ENCODE measurements at regions not wholly inside any gene's neighbourhood (a gene's known extent, or its start where the extent isn't known, plus 50 kb on each side); places are given as distances from the start of the nearest gene placed in this dataset.

DNA sequence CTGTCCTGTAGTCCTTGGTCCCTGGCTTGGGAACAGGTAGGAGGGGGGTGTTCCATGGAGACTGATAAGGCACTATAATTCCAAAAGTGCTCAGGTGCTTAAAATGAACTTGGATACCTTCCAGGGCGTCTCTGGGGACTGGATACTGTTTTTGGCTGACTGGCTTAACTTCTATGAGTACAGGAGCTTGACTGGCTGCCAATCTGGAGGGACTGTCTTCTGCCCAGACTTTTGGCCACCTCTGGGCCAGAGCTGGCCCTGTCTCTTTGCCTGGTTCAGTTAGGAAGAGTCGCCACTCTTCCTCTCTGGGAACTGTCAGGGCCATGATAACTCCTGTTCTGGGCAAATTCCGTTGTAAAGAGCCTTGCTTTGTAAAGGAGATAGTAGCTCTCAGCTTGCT lies 407.0 kb downstream of the TGFB2 start:
- H3K79me1 ChIP-seq (ENCODE audit: low read depth, low read length): no peaks in the 10 kb centered on the region
- H2BK15ac ChIP-seq (ENCODE audit: low read length): no peak overlapping the region
- H2BK12ac ChIP-seq (ENCODE audit: low read length): no peak overlapping the region
- H2AK5ac ChIP-seq (ENCODE audit: low read depth, low read length): no peak overlapping the region
- no peaks in the 10 kb centered on the region for H3K27me3 ChIP-seq (ENCODE audit: control insufficient read depth in 3 of 3, insufficient read depth in 3 of 3, low read depth in 1 of 3, low read length in 3 of 3)
- H3K4ac ChIP-seq (ENCODE audit: low read length): no peak overlapping the region
- H2BK120ac ChIP-seq (ENCODE audit: low read depth, low read length): no peak overlapping the region
- H3K4me1 ChIP-seq (ENCODE audit: control insufficient read depth in 2 of 2, insufficient read depth in 1 of 2, low read depth in 1 of 2, low read length in 2 of 2): no peaks in the 10 kb centered on the region
- H2AFZ ChIP-seq (ENCODE audit: low read length): no peak overlapping the region
- no CpG with 5 or more reads among the region's 3 CpGs for WGBS, 2 donors (ENCODE audit: extremely low coverage in 2 of 2, insufficient read length in 2 of 2, insufficient replicate concordance in 1 of 2)
- H3K18ac ChIP-seq (ENCODE audit: low read length): no peak overlapping the region
- no peak overlapping the region for H3K4me2 ChIP-seq (ENCODE audit: insufficient read depth, low read length, poor library complexity, severe bottlenecking)
- no peak overlapping the region for H3K23ac ChIP-seq (ENCODE audit: low read depth, low read length, poor library complexity)
- no peaks in the 10 kb centered on the region for H3K36me3 ChIP-seq (replicated peaks in 1 of 2; ENCODE audit: control insufficient read depth in 2 of 2, insufficient read depth in 2 of 2, low read length in 2 of 2)
- no peak overlapping the region for H2BK5ac ChIP-seq (ENCODE audit: low read length)
- H3K4me3 ChIP-seq (ENCODE audit: low read length in 2 of 2): no peak overlapping the region
- no peak overlapping the region for H3K9ac ChIP-seq (ENCODE audit: low read depth, low read length, poor library complexity)
- no peak overlapping the region for H3K14ac ChIP-seq (ENCODE audit: low read length)
- no peak overlapping the region for H4K91ac ChIP-seq (ENCODE audit: low read depth, low read length, poor library complexity)
- peaks cover 2 to 5% of the 10 kb centered on the region in 2 donors for H3K9me3 ChIP-seq (replicated peaks in 1 of 2; ENCODE audit: control insufficient read depth in 2 of 2, insufficient read depth in 1 of 2, low read depth in 1 of 2, low read length in 2 of 2)
- no peak overlapping the region for H3K27ac ChIP-seq (replicated peaks; ENCODE audit: low read length)
- H4K8ac ChIP-seq (ENCODE audit: low read depth, low read length): no peak overlapping the region
- no peak for DNase-seq (ENCODE audit: low spot score)

GRCh38 chr1:218754477-218754876 lies 409.3 kb downstream of the TGFB2 start:
- H2BK5ac ChIP-seq (ENCODE audit: low read length): no peak overlapping the region
- no peaks in the 10 kb centered on the region for H3K27me3 ChIP-seq (ENCODE audit: control insufficient read depth in 3 of 3, insufficient read depth in 3 of 3, low read depth in 1 of 3, low read length in 3 of 3)
- no peak overlapping the region for H3K18ac ChIP-seq (ENCODE audit: low read length)
- H3K9me3 ChIP-seq (replicated peaks in 1 of 2; ENCODE audit: control insufficient read depth in 2 of 2, insufficient read depth in 1 of 2, low read depth in 1 of 2, low read length in 2 of 2): peaks cover 0 to 5% of the 10 kb centered on the region in 2 donors
- H3K4me2 ChIP-seq (ENCODE audit: insufficient read depth, low read length, poor library complexity, severe bottlenecking): no peak overlapping the region
- H2AK5ac ChIP-seq (ENCODE audit: low read depth, low read length): no peak overlapping the region
- H3K23ac ChIP-seq (ENCODE audit: low read depth, low read length, poor library complexity): no peak overlapping the region
- H3K4me3 ChIP-seq (ENCODE audit: low read length in 2 of 2): peak overlapping the region in 1 of 2 donors; percentile 22
- no peak overlapping the region for H2BK15ac ChIP-seq (ENCODE audit: low read length)
- H3K27ac ChIP-seq (replicated peaks; ENCODE audit: low read length): no peak overlapping the region
- H3K4me1 ChIP-seq (ENCODE audit: control insufficient read depth in 2 of 2, insufficient read depth in 1 of 2, low read depth in 1 of 2, low read length in 2 of 2): no peaks in the 10 kb centered on the region
- no CpG with 5 or more reads among the region's 9 CpGs for WGBS, 2 donors (ENCODE audit: extremely low coverage in 2 of 2, insufficient read length in 2 of 2, insufficient replicate concordance in 1 of 2)
- H2AFZ ChIP-seq (ENCODE audit: low read length): no peak overlapping the region
- no peak for DNase-seq (ENCODE audit: low spot score)
- no peak overlapping the region for H3K9ac ChIP-seq (ENCODE audit: low read depth, low read length, poor library complexity)
- no peak overlapping the region for H3K14ac ChIP-seq (ENCODE audit: low read length)
- no peak overlapping the region for H3K4ac ChIP-seq (ENCODE audit: low read length)
- H2BK12ac ChIP-seq (ENCODE audit: low read length): no peak overlapping the region
- H4K91ac ChIP-seq (ENCODE audit: low read depth, low read length, poor library complexity): no peak overlapping the region
- H2BK120ac ChIP-seq (ENCODE audit: low read depth, low read length): no peak overlapping the region
- no peak overlapping the region for H4K8ac ChIP-seq (ENCODE audit: low read depth, low read length)
- no peaks in the 10 kb centered on the region for H3K36me3 ChIP-seq (replicated peaks in 1 of 2; ENCODE audit: control insufficient read depth in 2 of 2, insufficient read depth in 2 of 2, low read length in 2 of 2)
- H3K79me1 ChIP-seq (ENCODE audit: low read depth, low read length): no peaks in the 10 kb centered on the region

DNA sequence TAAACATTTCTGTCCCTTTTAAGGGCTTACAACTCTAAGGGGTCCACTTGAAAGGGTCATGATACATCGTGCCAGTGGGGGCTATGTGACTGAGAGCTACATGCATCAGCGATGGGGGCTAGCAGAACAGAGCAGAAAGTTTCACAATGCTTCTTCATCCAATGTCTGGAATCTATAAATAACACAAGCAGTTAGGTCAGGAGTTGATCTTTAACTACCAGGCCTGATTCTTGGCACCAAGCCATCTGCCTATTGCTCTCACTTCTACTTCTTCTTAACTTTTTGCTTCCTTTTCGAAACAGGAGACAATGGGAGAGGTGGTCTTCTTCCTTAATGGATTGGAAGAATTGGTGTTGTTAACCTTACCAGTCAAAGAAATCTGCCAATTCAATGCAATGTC lies 410.0 kb downstream of the TGFB2 start:
- Histone ChIP-seq H3K4ac (ENCODE audit: low read length) (no peak overlapping the region), H2BK15ac (ENCODE audit: low read length) (no peak overlapping the region), H3K9me3 (replicated peaks in 1 of 2; ENCODE audit: control insufficient read depth in 2 of 2, insufficient read depth in 1 of 2, low read depth in 1 of 2, low read length in 2 of 2) (peaks cover 0 to 5% of the 10 kb centered on the region in 2 donors), H3K27ac (replicated peaks; ENCODE audit: low read length) (no peak overlapping the region), H2BK120ac (ENCODE audit: low read depth, low read length) (no peak overlapping the region), H4K91ac (ENCODE audit: low read depth, low read length, poor library complexity) (no peak overlapping the region), H2BK5ac (ENCODE audit: low read length) (no peak overlapping the region), H3K18ac (ENCODE audit: low read length) (no peak overlapping the region), H3K4me1 (ENCODE audit: control insufficient read depth in 2 of 2, insufficient read depth in 1 of 2, low read depth in 1 of 2, low read length in 2 of 2) (no peaks in the 10 kb centered on the region), H3K27me3 (ENCODE audit: control insufficient read depth in 3 of 3, insufficient read depth in 3 of 3, low read depth in 1 of 3, low read length in 3 of 3) (no peaks in the 10 kb centered on the region), H3K4me3 (ENCODE audit: low read length in 2 of 2) (no peak overlapping the region), H2AFZ (ENCODE audit: low read length) (no peak overlapping the region), H2BK12ac (ENCODE audit: low read length) (no peak overlapping the region), H2AK5ac (ENCODE audit: low read depth, low read length) (no peak overlapping the region), H3K23ac (ENCODE audit: low read depth, low read length, poor library complexity) (no peak overlapping the region), H3K14ac (ENCODE audit: low read length) (no peak overlapping the region), H3K36me3 (replicated peaks in 1 of 2; ENCODE audit: control insufficient read depth in 2 of 2, insufficient read depth in 2 of 2, low read length in 2 of 2) (no peaks in the 10 kb centered on the region), H3K79me1 (ENCODE audit: low read depth, low read length) (no peaks in the 10 kb centered on the region), H4K8ac (ENCODE audit: low read depth, low read length) (no peak overlapping the region), H3K9ac (ENCODE audit: low read depth, low read length, poor library complexity) (no peak overlapping the region), H3K4me2 (ENCODE audit: insufficient read depth, low read length, poor library complexity, severe bottlenecking) (no peak overlapping the region)
- no CpG with 5 or more reads among the region's 3 CpGs for WGBS, 2 donors (ENCODE audit: extremely low coverage in 2 of 2, insufficient read length in 2 of 2, insufficient replicate concordance in 1 of 2)
- DNase-seq (ENCODE audit: low spot score): no peak

DNA sequence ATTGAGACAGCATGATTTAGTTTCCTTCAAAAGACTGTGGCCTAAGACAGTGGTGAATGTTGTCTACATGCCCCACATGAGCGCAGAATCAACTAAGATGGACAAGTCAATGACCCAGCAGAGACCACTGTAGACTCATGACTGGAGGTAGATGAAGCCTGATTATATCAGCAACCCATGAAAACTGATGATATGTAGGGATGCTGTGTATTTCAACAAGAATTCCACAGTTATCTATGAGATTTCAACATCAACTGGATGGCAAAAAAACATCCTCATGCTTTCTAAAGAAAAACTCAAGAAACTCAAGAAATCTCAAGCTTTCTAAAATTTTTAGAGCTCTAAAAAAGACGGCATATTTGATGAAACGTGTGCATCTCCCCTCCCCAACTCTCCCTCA lies 413.9 kb upstream of the LYPLAL1 start:
- WGBS, 2 donors (ENCODE audit: extremely low coverage in 2 of 2, insufficient read length in 2 of 2, insufficient replicate concordance in 1 of 2): no CpG with 5 or more reads among the region's 3 CpGs
- H3K4me3 ChIP-seq (ENCODE audit: low read length in 2 of 2): no peak overlapping the region
- no peaks in the 10 kb centered on the region for H3K36me3 ChIP-seq (replicated peaks in 1 of 2; ENCODE audit: control insufficient read depth in 2 of 2, insufficient read depth in 2 of 2, low read length in 2 of 2)
- no peak overlapping the region for H2BK12ac ChIP-seq (ENCODE audit: low read length)
- H3K4ac ChIP-seq (ENCODE audit: low read length): no peak overlapping the region
- H3K79me1 ChIP-seq (ENCODE audit: low read depth, low read length): no peaks in the 10 kb centered on the region
- no peak overlapping the region for H3K18ac ChIP-seq (ENCODE audit: low read length)
- no peak overlapping the region for H2AFZ ChIP-seq (ENCODE audit: low read length)
- H3K9ac ChIP-seq (ENCODE audit: low read depth, low read length, poor library complexity): no peak overlapping the region
- no peak overlapping the region for H2AK5ac ChIP-seq (ENCODE audit: low read depth, low read length)
- H3K9me3 ChIP-seq (replicated peaks in 1 of 2; ENCODE audit: control insufficient read depth in 2 of 2, insufficient read depth in 1 of 2, low read depth in 1 of 2, low read length in 2 of 2): peaks cover 0 to 5% of the 10 kb centered on the region in 2 donors
- H2BK15ac ChIP-seq (ENCODE audit: low read length): no peak overlapping the region
- peaks cover 0 to 3% of the 10 kb centered on the region in 2 donors for H3K4me1 ChIP-seq (ENCODE audit: control insufficient read depth in 2 of 2, insufficient read depth in 1 of 2, low read depth in 1 of 2, low read length in 2 of 2)
- H3K14ac ChIP-seq (ENCODE audit: low read length): no peak overlapping the region
- H3K27me3 ChIP-seq (ENCODE audit: control insufficient read depth in 3 of 3, insufficient read depth in 3 of 3, low read depth in 1 of 3, low read length in 3 of 3): no peaks in the 10 kb centered on the region
- no peak overlapping the region for H3K27ac ChIP-seq (replicated peaks; ENCODE audit: low read length)
- no peak for DNase-seq (ENCODE audit: low spot score)
- no peak overlapping the region for H4K8ac ChIP-seq (ENCODE audit: low read depth, low read length)
- no peak overlapping the region for H2BK120ac ChIP-seq (ENCODE audit: low read depth, low read length)
- no peak overlapping the region for H2BK5ac ChIP-seq (ENCODE audit: low read length)
- no peak overlapping the region for H3K4me2 ChIP-seq (ENCODE audit: insufficient read depth, low read length, poor library complexity, severe bottlenecking)
- no peak overlapping the region for H4K91ac ChIP-seq (ENCODE audit: low read depth, low read length, poor library complexity)
- H3K23ac ChIP-seq (ENCODE audit: low read depth, low read length, poor library complexity): no peak overlapping the region
